Renal cortex interstitium (tissue), 11 donors: ENCODE measurements at regions not wholly inside any gene's neighbourhood (a gene's known extent, or its start where the extent isn't known, plus 50 kb on each side); places are given as distances from the start of the nearest gene placed in this dataset.

Experiments
- DNase-seq, 11 donors: peaks; one replicate each; pipeline ENCODE4 v3.0.0-alpha.2; 2013; ENCODE audit warnings: low read depth in 9 of 11, low spot score in 4 of 11; ENCODE audit errors: extremely low read depth in 1 of 11

GRCh38 chr1:62370594-62370993 is 51.4 kb upstream of the KANK4 start:
- no peak for DNase-seq

DNA sequence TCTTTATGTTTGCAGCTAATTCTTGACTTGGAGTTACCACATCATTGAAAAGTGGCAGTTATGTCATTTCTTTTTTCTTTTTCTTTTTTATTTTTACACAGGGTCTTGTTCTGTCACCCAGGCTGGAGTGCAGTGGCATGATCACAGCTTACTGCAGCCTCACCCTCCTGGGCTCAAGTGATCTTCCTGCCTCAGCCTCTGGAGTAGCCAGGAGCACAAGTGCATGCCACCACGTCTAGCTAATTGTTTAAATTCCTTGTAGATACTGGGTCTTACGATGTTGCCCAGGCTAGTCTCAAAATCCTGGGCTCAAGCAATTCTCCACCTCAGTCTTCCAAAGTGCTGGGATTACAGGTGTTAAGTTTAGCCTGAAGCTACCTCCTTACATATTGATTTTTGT is 52.1 kb upstream of the KANK4 start:
- no peak for DNase-seq

DNA sequence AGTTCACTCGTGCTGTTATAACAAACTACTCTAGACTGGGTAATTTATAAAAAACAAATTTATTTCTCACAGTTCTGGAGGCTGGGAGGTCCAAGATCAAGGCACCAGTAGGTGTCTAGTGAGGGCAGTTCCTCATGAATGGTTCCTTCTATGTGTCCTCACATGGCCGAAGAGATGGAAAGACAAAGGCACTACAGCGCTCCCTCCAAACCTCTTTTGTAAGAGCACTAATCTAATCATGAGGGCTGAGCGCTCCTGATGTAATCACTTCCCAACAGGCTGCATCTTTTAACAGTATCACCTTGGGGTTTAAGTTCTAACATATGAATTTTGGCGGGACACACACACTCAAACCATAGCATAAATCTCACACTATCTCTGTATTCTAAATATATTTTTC is 54.0 kb upstream of the KANK4 start:
- DNase-seq, result no peak

- DNase-seq, result no peak
Measured at GRCh38 chr1:62377043-62377562, 57.9 kb upstream of the KANK4 start.

DNA sequence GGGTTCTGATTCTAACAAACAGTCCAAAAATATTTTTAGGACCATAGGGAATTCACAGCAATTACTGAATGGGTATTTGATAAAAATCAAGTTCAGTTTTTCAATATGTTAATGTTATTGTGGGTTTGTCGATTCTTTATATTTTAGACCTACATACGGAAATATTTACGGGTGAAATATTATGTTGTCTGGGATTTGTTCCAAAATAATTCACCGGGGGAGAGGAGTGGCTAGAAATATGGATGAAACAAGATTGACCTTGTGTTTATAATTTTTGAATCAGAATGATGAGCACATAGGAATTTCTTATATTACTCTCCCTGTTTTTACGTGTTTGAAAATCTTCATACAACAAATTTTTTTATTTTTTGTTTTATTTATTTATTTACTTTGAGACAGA is 56.7 kb upstream of the USP1 start:
- no peak for DNase-seq

DNA sequence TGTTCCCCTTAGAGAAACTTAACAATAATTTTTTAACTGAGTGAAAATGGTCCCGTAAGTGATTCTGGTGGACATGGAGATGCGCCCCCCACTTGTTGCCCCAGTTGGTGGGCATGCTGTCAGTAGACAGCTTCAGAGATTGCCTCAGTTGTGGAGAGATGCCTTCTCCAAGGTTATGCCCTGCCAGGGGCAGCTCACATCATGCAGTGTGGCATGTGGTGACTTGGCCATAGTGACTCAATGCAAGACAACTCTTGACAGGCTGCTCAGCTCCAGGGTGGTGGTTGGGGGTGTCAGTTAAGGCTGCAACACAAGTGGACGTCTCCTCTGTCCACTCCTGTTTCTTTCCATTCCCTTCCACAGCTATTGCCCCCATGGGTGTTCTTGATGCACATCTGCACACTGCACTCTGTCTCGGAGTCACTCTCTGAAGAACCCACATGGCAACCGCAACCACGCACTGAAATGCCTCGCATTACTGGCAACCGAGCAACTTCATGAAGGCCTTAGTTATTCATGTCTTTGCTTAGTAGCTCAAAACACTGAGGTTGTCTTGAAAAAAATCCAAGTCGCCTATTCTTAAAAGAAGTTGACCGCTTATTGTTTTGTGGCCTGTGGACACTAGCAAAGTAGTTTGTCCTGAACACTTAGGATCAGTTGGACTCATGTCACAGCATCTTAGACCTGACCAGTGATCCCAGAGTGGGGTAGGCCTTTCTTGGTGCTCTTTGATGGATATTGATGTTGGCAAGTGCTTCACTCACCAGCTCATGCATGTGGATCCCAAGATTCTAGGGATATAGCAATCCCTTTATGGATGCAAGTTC is 54.8 kb upstream of the USP1 start:
- no peak for DNase-seq

- DNase-seq, result peak in 2 of 11 donors; percentile 13 to 28
Measured at GRCh38 chr1:62382658-62382955, 54.2 kb upstream of the USP1 start.

- DNase-seq, result peak in 7 of 11 donors; percentile 34 to 65 (median 52)
Measured at GRCh38 chr1:62384276-62385005, 52.4 kb upstream of the USP1 start.

DNA sequence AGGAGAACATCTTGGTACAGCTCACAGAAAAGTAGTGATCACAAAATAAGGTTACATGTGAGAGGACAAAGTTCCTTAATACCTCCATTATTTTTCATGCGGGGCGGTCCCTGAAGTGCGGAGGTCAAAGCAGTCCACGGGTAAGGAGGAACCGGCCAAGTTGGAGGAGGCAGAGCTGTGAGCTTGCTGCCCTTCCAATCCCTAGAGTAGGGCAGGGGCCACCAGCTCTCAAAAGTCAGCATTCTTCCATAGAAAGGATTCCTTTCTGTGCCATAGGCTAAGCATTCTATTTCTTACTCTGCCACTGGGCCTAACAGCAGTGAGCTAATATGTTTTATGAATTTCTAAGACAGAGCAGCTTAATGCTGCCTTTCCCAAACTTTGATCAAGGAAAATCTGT is 50.9 kb upstream of the USP1 start:
- DNase-seq, result no peak

- peak in 2 of 11 donors; percentile 18 to 23 for DNase-seq
Measured at GRCh38 chr1:62386351-62387121, 50.3 kb upstream of the USP1 start.
